ENCODE measurements at regions not wholly inside any gene's neighbourhood (a gene's known extent, or its start where the extent isn't known, plus 50 kb on each side); places are given as distances from the start of the nearest gene placed in this dataset.
A peak's percentile ranks its signal among the peaks of the same experiment; 100 is the strongest.

GRCh38 chr11:88231894-88232482, 56.7 kb upstream of the RAB38 start:
- TF ChIP-seq CTCF (IDR thresholded peaks at IDR 0.05; ENCODE audit: borderline replicate concordance, insufficient read depth, low read depth, low read length) = peak; percentile 55
- no peak overlapping the region for H3K4me3 ChIP-seq (ENCODE audit: low read depth, low read length)

- TF ChIP-seq CTCF (IDR thresholded peaks at IDR 0.05; ENCODE audit: borderline replicate concordance, insufficient read depth, low read depth, low read length) = no peak
- H3K4me3 ChIP-seq (ENCODE audit: low read depth, low read length) = no peak overlapping the region
Measured at GRCh38 chr11:88229303-88229702, 54.1 kb upstream of the RAB38 start.

Data from GM12875 (cell line).